Hematopoietic multipotent progenitor cell treated with erythropoietin and hydrocortisone succinate and interleukin-3 and kit ligand, for 17 days (in vitro differentiated cells): ENCODE measurements at regions not wholly inside any gene's neighbourhood (a gene's known extent, or its start where the extent isn't known, plus 50 kb on each side); places are given as distances from the start of the nearest gene placed in this dataset.
"Not testable (repeated sequence)": the region's sequence is repeated elsewhere in the genome, so short reads cannot be mapped to it uniquely, and the experiment has no call there.

ENCODE experiments used
- DNase-seq: peaks from one replicate; pipeline ENCODE4 v3.0.0-alpha.2; 2015; ENCODE audit warnings: low spot score

GRCh38 chr13:56713656-56714055 is 427.1 kb upstream of the PRR20A start:
- no peak for DNase-seq

DNA sequence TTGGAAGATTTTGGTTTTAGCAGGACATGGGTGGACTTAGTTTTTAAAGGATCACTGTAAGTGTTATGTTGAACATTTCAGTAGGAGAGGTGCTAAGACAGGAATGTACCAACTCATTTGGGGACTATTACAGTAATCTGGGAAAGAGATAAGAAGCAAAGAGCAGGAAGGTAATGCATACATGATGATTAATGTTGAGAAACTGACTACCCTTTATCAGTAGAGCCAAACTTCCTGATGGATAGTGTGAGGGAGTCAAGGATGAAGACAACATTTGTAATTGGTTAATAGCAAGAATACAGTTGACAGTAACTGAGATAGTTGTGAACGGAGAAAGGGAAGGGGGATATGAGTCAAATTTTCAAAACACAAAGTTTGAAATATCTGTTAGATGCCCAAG is 421.9 kb upstream of the PRR20A start:
- no peak for DNase-seq

DNA sequence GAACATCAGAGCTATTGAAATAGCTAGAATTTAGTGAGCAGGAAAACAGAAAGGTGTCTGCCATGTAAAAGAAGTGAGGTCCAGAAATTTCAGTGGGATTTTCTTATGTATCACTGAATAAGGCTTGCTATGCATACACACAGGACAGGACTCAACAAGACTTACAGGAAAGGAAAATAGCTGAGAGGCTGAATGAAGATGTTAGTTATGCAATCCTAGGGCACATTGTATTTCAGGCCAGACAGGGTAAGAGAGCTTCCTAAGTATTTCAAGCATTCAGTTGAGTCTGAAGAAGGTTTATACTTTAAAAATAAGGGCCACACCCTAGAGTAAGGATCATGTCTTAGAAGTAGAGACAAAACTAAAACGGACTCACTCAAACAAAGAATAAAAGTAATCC is 419.9 kb upstream of the PRR20A start:
- DNase-seq = no peak

GRCh38 chr13:56735537-56735942 is 405.2 kb upstream of the PRR20A start:
- no peak for DNase-seq

GRCh38 chr13:56736966-56737365 is 403.8 kb upstream of the PRR20A start:
- DNase-seq = no peak

GRCh38 chr13:56752636-56753035 is 388.1 kb upstream of the PRR20A start:
- no peak for DNase-seq

DNA sequence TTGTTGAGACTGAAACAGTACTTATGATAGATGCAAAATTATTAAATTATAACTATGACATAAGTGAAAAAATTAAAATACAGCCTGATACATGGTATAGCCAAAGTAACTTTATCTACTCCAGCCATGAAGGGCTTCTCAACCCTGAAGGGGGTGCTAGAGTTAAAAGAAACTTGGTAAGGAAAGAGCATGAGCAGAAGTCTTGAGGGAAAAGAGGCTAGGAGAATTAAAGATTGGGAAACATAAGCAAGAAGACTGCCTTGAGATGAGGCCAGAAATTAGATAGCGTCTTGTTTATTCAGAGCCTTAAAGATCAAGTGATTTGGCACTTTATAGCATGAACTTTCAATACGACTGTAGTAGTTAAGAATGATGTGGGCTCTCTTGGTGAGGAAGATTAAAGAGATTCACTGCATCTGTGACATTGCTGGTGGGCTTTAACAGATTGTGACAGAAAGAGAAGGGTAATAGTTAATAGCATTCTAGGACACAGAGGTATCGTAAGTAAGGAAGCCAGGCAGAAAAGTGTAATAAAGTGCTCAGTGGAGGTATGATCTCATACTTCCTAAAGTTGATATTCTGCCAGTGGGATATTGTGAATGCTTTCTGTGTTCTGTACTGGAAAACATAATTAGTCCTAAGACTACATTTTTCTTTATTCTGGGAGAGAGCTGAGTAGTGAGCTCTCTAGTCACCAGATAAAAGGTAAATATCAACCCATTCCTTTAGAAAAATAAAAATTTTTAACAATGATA is 385.4 kb upstream of the PRR20A start:
- no peak for DNase-seq

- not testable (repeated sequence) for DNase-seq
Observed at GRCh38 chr13:56763333-56763732, 377.4 kb upstream of the PRR20A start.

DNA sequence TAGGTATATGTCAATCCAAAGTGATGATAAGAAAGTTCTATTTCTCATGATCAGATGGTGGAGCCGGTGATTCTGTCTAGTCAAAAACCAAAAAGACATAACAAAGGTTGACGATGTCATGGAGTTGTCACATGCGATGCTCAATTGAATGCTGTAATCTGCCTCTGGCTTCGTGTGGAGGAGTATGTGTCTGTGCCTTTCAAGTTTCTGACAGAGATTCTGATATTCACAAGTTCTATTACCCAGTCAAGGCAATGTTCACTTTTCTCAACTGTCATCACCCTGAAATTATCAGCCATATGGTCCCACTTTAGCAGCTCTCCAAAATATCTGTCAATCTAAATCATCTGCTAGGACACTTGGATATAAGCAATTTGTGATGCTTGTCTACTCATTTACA is 367.6 kb upstream of the PRR20A start:
- DNase-seq = no peak

- no peak for DNase-seq
Observed at GRCh38 chr13:56789527-56789926, 351.2 kb upstream of the PRR20A start.

GRCh38 chr13:56837161-56837560 is 303.6 kb upstream of the PRR20A start:
- no peak for DNase-seq

DNA sequence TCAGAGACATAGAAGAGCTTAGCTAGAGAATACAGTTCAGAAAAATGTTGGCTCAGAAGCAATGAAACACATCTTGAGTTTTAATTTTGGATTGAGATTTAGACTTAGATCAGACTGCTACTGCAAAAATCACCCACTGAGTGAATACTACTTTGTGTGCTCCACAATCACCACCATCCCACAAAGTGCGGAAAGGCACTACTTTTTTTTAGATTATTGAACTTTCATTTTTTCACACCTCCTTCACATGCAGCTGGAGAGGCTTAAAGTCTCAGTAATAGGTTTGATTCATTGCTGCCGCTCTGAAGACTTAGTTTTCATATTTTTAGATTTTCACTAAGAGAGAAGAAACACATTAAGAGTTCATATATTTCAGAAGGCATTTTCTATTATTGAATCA is 289.9 kb upstream of the PRR20A start:
- no peak for DNase-seq

- no peak for DNase-seq
Observed at GRCh38 chr13:56861476-56861875, 279.2 kb upstream of the PRR20A start.

- DNase-seq = no peak
Observed at GRCh38 chr13:56864451-56864850, 276.3 kb upstream of the PRR20A start.

- DNase-seq = no peak
Observed at GRCh38 chr13:56865416-56865815, 275.3 kb upstream of the PRR20A start.

- DNase-seq = no peak
Observed at GRCh38 chr13:56869671-56870070, 271.0 kb upstream of the PRR20A start.

- DNase-seq = no peak
Observed at GRCh38 chr13:56886398-56886797, 254.3 kb upstream of the PRR20A start.

- no peak for DNase-seq
Observed at GRCh38 chr13:56888455-56888854, 252.3 kb upstream of the PRR20A start.

DNA sequence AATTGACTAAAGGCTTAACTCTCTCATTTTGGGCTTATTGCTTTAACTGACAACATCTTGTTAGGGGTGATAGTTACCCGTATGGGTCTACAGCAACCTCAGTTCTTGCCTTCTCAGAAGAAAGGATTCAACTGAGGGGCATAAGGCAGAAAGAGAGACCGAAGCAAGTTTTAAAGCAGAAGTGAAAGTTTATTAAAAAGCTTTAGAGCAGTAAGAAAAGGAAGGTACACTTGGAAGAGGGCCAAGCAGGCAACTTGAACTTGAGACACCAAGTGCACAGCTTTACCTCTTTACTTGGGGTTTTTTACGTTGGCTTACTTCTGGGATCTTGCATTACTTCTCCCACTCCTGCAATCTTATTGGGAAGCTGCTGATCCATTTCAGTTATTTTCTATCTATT is 246.9 kb upstream of the PRR20A start:
- DNase-seq = no peak

DNA sequence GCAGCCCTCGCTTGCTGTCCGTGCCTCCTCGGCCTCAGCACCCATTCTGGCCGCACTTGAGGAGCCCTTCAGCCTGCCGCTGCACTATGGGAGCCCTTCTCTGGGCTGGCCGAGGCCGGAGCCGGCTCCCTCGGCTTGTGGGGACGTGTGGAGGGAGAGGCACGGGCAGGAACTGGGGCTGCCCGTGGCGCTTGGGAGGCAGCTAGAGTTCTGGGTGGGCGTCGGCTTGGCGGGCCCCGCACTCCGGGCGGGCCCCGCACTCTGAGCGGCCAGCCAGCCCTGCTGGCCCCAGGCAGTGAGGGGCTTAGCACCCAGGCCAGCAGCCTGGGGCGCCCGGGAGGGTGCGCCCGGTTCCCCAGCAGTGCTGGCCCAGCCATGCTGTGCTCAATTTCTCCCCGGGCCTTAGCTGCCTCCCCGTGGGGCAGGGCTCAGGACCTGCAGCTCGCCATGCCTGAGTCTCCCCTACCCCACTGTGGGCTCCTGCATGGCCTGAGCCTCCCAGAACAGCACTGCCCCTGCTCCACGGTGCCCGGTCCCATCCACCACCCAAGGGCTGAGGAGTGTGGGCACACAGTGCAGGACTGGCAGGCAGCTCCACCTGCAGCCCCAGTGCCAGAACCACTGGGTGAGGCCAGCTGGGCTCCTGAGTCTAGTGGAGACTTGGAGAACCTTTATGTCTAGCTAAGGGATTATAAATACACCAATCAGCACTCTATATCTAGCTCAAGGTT is 240.0 kb upstream of the PRR20A start:
- no peak for DNase-seq

- DNase-seq = no peak
Observed at GRCh38 chr13:56902276-56902675, 238.4 kb upstream of the PRR20A start.

GRCh38 chr13:56903710-56904282 is 236.9 kb upstream of the PRR20A start:
- DNase-seq = no peak

DNA sequence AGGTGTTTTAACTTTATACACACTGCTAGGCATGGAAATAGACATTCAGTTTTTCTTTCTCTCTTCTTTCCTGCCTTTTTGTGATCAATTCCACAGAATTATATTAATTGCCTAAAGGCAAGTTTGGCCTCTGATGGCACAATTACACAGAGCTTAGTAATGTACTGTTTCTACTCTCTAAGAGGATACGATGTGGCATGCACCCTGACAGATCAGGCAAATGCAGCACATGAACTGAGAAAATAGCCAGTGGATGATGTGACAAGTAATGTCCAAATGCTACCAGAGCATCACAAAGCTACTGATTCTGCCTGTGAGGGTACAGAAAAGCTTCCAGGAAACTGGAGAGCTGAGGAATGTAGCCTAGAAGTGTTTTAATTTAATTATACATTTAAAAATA is 233.8 kb upstream of the PRR20A start:
- no peak for DNase-seq
